ENCODE measurements at regions not wholly inside any gene's neighbourhood (a gene's known extent, or its start where the extent isn't known, plus 50 kb on each side); places are given as distances from the start of the nearest gene placed in this dataset.

DNA sequence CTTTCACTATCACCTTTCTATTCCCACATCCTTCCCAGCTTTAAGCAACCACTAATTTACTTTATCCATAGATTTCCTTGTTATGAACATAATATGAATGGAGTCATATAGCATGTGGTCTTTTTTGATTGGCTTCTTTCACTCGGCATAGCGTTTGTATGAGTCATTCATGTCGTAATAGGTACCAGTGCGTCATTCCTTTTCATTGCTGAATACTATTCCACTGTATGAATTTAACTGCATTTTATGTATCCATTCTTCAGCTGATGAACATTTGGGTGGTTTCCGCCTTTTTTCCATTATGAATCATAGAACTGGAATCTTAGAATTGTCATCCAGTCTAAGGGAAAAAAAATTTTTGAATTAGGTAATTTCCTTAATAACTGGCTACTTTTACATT is 411.3 kb upstream of the AUTS2 start:
- H3K4me3 ChIP-seq (ENCODE audit: low read length), result no peak overlapping the region
- no peaks in the 10 kb centered on the region for H3K9me3 ChIP-seq (ENCODE audit: control insufficient read depth, insufficient read depth, low read length)
- DNase-seq (no peak), ATAC-seq (no peak)
- TF ChIP-seq, protein P1, sequence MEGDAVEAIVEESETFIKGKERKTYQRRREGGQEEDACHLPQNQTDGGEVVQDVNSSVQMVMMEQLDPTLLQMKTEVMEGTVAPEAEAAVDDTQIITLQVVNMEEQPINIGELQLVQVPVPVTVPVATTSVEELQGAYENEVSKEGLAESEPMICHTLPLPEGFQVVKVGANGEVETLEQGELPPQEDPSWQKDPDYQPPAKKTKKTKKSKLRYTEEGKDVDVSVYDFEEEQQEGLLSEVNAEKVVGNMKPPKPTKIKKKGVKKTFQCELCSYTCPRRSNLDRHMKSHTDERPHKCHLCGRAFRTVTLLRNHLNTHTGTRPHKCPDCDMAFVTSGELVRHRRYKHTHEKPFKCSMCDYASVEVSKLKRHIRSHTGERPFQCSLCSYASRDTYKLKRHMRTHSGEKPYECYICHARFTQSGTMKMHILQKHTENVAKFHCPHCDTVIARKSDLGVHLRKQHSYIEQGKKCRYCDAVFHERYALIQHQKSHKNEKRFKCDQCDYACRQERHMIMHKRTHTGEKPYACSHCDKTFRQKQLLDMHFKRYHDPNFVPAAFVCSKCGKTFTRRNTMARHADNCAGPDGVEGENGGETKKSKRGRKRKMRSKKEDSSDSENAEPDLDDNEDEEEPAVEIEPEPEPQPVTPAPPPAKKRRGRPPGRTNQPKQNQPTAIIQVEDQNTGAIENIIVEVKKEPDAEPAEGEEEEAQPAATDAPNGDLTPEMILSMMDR (IDR thresholded peaks at IDR 0.05), result no peak
- Mint-ChIP-seq H3K4me1 (peaks cover 6 to 11% of the 10 kb centered on the region in 2 donors), H3K9me3 (peaks cover 3% of the 10 kb centered on the region in 2 donors), H3K27me3 (ENCODE audit: low read depth in 2 of 2) (peaks cover 0 to 3% of the 10 kb centered on the region in 2 donors), H3K4me3 (no peak overlapping the region), H3K36me3 (no peaks in the 10 kb centered on the region), H3K27ac (no peak overlapping the region)
- intact Hi-C loops (cut with micrococcal nuclease), result no loop called here
- no peaks in the 10 kb centered on the region for H3K4me1 ChIP-seq (ENCODE audit: control insufficient read depth, insufficient read depth, low read length)
- no peaks in the 10 kb centered on the region for H3K36me3 ChIP-seq (ENCODE audit: control insufficient read depth, insufficient read depth, low read length)
- no peak overlapping the region for H3K27ac ChIP-seq (ENCODE audit: low read length)
- no peaks in the 10 kb centered on the region for H3K27me3 ChIP-seq (ENCODE audit: control insufficient read depth, insufficient read depth, low read length)
- WGBS (ENCODE audit: insufficient coverage), result 98% methylated on average over 5 of the region's 5 CpGs

- no peak overlapping the region for H3K4me3 Mint-ChIP-seq
- Histone ChIP-seq H3K4me3 (ENCODE audit: low read length) (no peak overlapping the region), H3K4me1 (ENCODE audit: control insufficient read depth, insufficient read depth, low read length) (no peaks in the 10 kb centered on the region), H3K27me3 (ENCODE audit: control insufficient read depth, insufficient read depth, low read length) (no peaks in the 10 kb centered on the region), H3K36me3 (ENCODE audit: control insufficient read depth, insufficient read depth, low read length) (no peaks in the 10 kb centered on the region), H3K27ac (ENCODE audit: low read length) (no peak overlapping the region), H3K9me3 (ENCODE audit: control insufficient read depth, insufficient read depth, low read length) (no peaks in the 10 kb centered on the region)
- TF ChIP-seq, protein P1 (IDR thresholded peaks at IDR 0.05), result no peak
- H3K9me3 Mint-ChIP-seq, result peaks cover 3% of the 10 kb centered on the region in 2 donors
- ATAC-seq (no peak), DNase-seq (no peak)
- peaks cover under 1 to 5% of the 10 kb centered on the region in 2 donors for H3K4me1 Mint-ChIP-seq
- H3K27me3 Mint-ChIP-seq (ENCODE audit: low read depth in 2 of 2), result peaks cover 0 to 3% of the 10 kb centered on the region in 2 donors
- WGBS (ENCODE audit: insufficient coverage), result 88% methylated on average over 5 of the region's 5 CpGs
- intact Hi-C loops (cut with micrococcal nuclease), result no loop called here
- H3K27ac Mint-ChIP-seq, result no peak overlapping the region
- H3K36me3 Mint-ChIP-seq, result no peaks in the 10 kb centered on the region
These were observed 410.4 kb upstream of the AUTS2 start for GRCh38 chr7:69187824-69188333.

GRCh38 chr7:69189406-69189805 is 408.9 kb upstream of the AUTS2 start:
- intact Hi-C loops (cut with micrococcal nuclease), result no loop called here
- DNase-seq (no peak), ATAC-seq (no peak)
- Mint-ChIP-seq H3K4me3 (no peak overlapping the region), H3K36me3 (no peaks in the 10 kb centered on the region), H3K27me3 (ENCODE audit: low read depth in 2 of 2) (peaks cover 0 to 3% of the 10 kb centered on the region in 2 donors), H3K9me3 (peaks cover 8 to 9% of the 10 kb centered on the region in 2 donors), H3K4me1 (peaks cover 0 to 2% of the 10 kb centered on the region in 2 donors), H3K27ac (no peak overlapping the region)
- TF ChIP-seq, protein P1 (IDR thresholded peaks at IDR 0.05), result no peak
- Histone ChIP-seq H3K4me1 (ENCODE audit: control insufficient read depth, insufficient read depth, low read length) (no peaks in the 10 kb centered on the region), H3K4me3 (ENCODE audit: low read length) (no peak overlapping the region), H3K36me3 (ENCODE audit: control insufficient read depth, insufficient read depth, low read length) (no peaks in the 10 kb centered on the region), H3K27ac (ENCODE audit: low read length) (no peak overlapping the region), H3K27me3 (ENCODE audit: control insufficient read depth, insufficient read depth, low read length) (no peaks in the 10 kb centered on the region), H3K9me3 (ENCODE audit: control insufficient read depth, insufficient read depth, low read length) (no peaks in the 10 kb centered on the region)
- WGBS (ENCODE audit: insufficient coverage), result 88% methylated on average over 3 of the region's 3 CpGs

GRCh38 chr7:69190025-69190424 is 408.2 kb upstream of the AUTS2 start:
- intact Hi-C loops (cut with micrococcal nuclease), result no loop called here
- Histone ChIP-seq H3K27ac (ENCODE audit: low read length) (no peak overlapping the region), H3K27me3 (ENCODE audit: control insufficient read depth, insufficient read depth, low read length) (no peaks in the 10 kb centered on the region), H3K36me3 (ENCODE audit: control insufficient read depth, insufficient read depth, low read length) (no peaks in the 10 kb centered on the region), H3K9me3 (ENCODE audit: control insufficient read depth, insufficient read depth, low read length) (no peaks in the 10 kb centered on the region), H3K4me1 (ENCODE audit: control insufficient read depth, insufficient read depth, low read length) (no peaks in the 10 kb centered on the region), H3K4me3 (ENCODE audit: low read length) (no peak overlapping the region)
- TF ChIP-seq, protein P1 (IDR thresholded peaks at IDR 0.05), result no peak
- no peak overlapping the region for H3K4me3 Mint-ChIP-seq
- DNase-seq (no peak), ATAC-seq (no peak)
- H3K4me1 Mint-ChIP-seq, result no peaks in the 10 kb centered on the region
- no peak overlapping the region for H3K27ac Mint-ChIP-seq
- peaks cover 8 to 10% of the 10 kb centered on the region in 2 donors for H3K9me3 Mint-ChIP-seq
- 92% methylated on average over 3 of the region's 5 CpGs for WGBS (ENCODE audit: insufficient coverage)
- H3K27me3 Mint-ChIP-seq (ENCODE audit: low read depth in 2 of 2), result peaks cover 0 to 3% of the 10 kb centered on the region in 2 donors
- H3K36me3 Mint-ChIP-seq, result no peaks in the 10 kb centered on the region

All from natural killer cell (primary cell).